IPS DF 6.9 (cell line): ENCODE measurements at regions not wholly inside any gene's neighbourhood (a gene's known extent, or its start where the extent isn't known, plus 50 kb on each side); places are given as distances from the start of the nearest gene placed in this dataset.
"Not testable (repeated sequence)": the region's sequence is repeated elsewhere in the genome, so short reads cannot be mapped to it uniquely, and the experiment has no call there.

ENCODE experiments used
- DNase-seq: peaks from one replicate; pipeline ENCODE4 v3.0.0-alpha.2; 2013; ENCODE audit warnings: low read depth, low spot score
- H3K27ac ChIP-seq: one replicate; pipeline ENCODE4 v1.5.1; 2013; ENCODE audit warnings: low read length, control low read depth
- H3K27me3 ChIP-seq: 2 replicates; pipeline ENCODE4 v1.6.1; 2013; ENCODE audit warnings: mild to moderate bottlenecking, low read length; ENCODE audit not compliant: control insufficient read depth, insufficient read depth
- H3K36me3 ChIP-seq: 2 replicates; pipeline ENCODE4 v1.6.1; 2013; ENCODE audit warnings: low read length; ENCODE audit not compliant: control insufficient read depth, insufficient read depth
- H3K4me1 ChIP-seq: 2 replicates; pipeline ENCODE4 v1.6.1; 2013; ENCODE audit warnings: low read length; ENCODE audit not compliant: control insufficient read depth, insufficient read depth
- H3K4me3 ChIP-seq: 2 replicates; pipeline ENCODE4 v1.5.1; 2013; ENCODE audit warnings: mild to moderate bottlenecking, low read length
- H3K9me3 ChIP-seq: 2 replicates; pipeline ENCODE4 v1.6.1; 2013; ENCODE audit warnings: low read length, inconsistent platforms; ENCODE audit not compliant: control insufficient read depth, insufficient read depth
- WGBS: extraction: QIAGEN DNeasy Blood & Tissue Kit; methylation state at CpG from one replicate; pipeline ENCODE4 v1.1.7; 2013; ENCODE audit warnings: mixed read lengths, missing lambda C conversion rate; ENCODE audit not compliant: insufficient read length, insufficient coverage; 5-methylcytosine and 5-hydroxymethylcytosine counted together

DNA sequence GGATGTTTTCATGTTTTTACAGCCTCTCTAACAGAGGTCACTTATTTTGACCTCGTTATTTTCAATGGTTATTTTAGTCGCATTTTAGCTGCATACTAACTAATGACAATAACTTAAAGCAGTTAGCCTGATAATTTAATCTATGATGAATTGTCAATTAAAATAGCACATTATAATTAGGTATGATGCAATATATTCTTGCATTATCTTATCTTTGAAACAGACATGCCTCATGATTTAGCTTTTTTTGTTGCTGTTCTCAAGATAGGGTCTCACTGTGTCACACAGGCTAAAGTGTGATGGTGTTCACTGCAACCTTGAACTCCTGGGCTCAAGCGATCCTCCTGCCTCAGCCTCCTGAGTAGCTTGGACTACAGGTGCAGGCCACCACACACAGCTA is 126.4 kb downstream of the KBTBD2 start:
- DNase-seq, result no peak
- no peak overlapping the region for H3K4me3 ChIP-seq
- WGBS, result no CpG with 5 or more reads among the region's 3 CpGs

DNA sequence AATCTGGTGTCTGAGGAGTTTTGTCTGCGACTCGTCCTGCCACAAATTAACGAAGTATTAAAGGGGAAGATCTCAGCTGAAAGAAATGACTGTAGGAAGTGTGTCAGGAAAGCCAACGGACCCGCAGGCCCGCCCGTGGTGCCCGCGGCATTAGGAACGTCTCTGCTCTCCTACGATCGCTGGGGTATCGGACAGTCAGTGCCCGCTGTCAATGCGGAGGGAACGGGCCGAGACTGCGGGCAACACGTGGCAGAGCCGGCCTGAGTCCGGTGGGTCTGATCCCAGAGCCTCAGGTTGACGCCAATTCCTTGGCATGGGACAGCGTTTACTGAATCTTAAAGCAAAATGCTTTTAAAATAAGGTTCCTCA is 128.7 kb downstream of the KBTBD2 start:
- peaks cover 22% of the 10 kb centered on the region; the same call in 1 of the 2 replicates for H3K27me3 ChIP-seq
- WGBS, result no CpG with 5 or more reads among the region's 23 CpGs
- H3K27ac ChIP-seq, result no peak overlapping the region
- no peak for DNase-seq
- no peaks in the 10 kb centered on the region for H3K36me3 ChIP-seq
- peaks cover 5% of the 10 kb centered on the region; the same call in 1 of the 2 replicates for H3K4me1 ChIP-seq
- no peak overlapping the region for H3K4me3 ChIP-seq
- H3K9me3 ChIP-seq, result no peaks in the 10 kb centered on the region

More for the DNA sequence above, 126.4 kb downstream of the KBTBD2 start:
- H3K36me3 ChIP-seq, result no peaks in the 10 kb centered on the region
- H3K9me3 ChIP-seq, result no peaks in the 10 kb centered on the region
- peaks cover 5% of the 10 kb centered on the region; the same call in 1 of the 2 replicates for H3K4me1 ChIP-seq
- no peak overlapping the region for H3K27ac ChIP-seq
- H3K27me3 ChIP-seq, result peaks cover 22% of the 10 kb centered on the region; the same call in 1 of the 2 replicates

DNA sequence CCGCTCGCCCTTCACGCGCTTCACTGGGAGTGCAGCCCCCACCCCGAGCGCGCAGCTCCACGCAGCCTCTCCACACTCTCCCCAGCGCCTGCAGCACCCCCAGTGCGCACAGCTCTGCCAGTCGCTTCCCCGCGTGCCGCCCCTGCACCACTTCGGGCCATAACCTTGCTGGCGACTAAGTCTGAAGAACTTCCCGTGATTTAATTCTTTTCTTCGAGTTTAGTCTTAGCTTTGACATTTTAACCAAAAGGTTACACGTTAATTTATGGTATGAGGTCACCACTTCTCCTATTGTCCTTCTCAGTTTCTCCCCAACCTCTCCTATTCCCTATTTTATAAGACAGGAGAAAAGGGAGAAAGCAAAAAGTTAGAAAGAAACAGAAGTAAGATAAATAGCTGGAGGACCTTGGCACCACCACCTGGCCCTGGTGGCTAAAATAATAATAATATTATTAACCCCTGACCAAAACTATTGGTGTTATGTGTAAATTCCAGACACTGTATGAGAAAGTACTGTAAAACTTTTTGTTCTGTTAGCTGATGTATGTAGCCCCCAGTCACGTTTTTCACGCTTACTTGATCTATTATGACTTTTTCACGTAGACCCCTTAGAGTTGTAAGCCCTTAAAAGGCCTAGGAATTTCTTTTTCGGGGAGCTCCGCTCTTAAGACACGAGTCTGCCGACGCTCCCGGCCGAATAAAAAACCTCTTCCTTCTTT is 129.2 kb downstream of the KBTBD2 start:
- H3K36me3 ChIP-seq, H3K9me3 ChIP-seq, H3K4me1 ChIP-seq, H3K27ac ChIP-seq, DNase-seq: not testable (repeated sequence)
- H3K27me3 ChIP-seq, result peaks cover 22% of the 10 kb centered on the region; the same call in 1 of the 2 replicates
- peak overlapping the region; percentile 2; the same call in 1 of the 2 replicates for H3K4me3 ChIP-seq
- whole genome bisulfite sequencing, result no CpG with 5 or more reads among the region's 29 CpGs

DNA sequence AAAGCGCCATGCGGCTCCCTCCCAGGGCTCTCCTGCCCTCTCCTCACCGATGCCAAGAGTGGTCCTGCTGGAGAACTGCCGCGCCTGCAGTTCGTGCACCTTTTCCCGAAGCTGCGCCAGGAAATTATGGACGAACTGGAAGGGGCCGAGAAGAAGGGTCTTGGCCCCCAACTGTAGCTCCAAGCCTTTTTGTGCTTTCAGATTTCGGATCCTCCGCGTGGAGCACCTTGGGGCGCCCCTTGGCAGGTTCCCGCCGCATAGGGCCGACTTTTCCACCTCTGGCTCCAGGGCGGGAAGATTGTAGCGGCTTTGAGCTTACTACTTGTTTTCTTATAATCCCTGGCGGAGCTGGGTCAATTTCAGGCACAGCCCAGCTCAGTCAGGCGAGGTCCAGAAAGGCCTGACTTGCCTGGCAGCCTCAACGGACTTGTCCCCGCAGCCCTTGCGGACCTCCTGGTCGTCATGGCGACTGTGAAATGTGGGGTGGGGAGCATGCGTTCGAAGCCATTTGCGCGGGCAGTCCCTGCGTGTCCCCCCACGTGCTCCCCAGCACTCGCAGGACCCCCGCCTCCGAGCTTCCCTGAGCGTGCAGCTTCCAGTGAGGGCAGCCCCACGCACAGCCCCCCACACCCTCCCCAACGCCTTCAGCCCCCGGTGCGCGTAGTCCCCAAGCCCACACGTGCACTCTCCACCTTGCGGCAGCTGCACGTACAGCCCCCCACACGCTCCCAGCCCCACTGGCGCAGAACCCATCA is 129.9 kb downstream of the KBTBD2 start:
- no peaks in the 10 kb centered on the region for H3K36me3 ChIP-seq
- no peak overlapping the region for H3K27ac ChIP-seq
- peak overlapping the region; percentile 2; the same call in 1 of the 2 replicates for H3K4me3 ChIP-seq
- no peaks in the 10 kb centered on the region for H3K9me3 ChIP-seq
- no peak for DNase-seq
- H3K4me1 ChIP-seq, result peaks cover 5% of the 10 kb centered on the region; the same call in 1 of the 2 replicates
- H3K27me3 ChIP-seq, result peaks cover 22% of the 10 kb centered on the region; the same call in 1 of the 2 replicates
- no CpG with 5 or more reads among the region's 46 CpGs for WGBS

DNA sequence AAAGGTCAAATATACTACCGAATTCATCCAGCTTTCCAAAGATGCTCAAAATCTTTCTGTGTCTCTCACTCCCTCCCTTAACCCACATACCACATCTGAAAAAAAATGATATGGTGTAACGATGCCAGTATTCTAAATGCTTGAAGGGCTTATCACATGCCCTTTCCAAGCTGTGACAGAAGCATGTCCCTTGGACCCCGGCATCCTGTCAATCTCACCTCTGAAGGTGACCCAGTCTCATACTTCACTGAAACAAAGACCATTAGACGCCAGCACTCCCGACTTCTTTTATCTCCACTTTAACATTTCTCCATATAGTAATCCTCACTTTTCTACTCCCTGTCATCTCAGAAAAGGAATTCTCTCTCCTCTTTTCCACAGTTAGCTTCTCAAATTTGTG is 130.8 kb downstream of the KBTBD2 start:
- not testable (repeated sequence) for H3K9me3 ChIP-seq, H3K27ac ChIP-seq, H3K36me3 ChIP-seq, H3K4me3 ChIP-seq, H3K4me1 ChIP-seq, DNase-seq
- H3K27me3 ChIP-seq, result peaks cover 22% of the 10 kb centered on the region; the same call in 1 of the 2 replicates
- WGBS, result no CpG with 5 or more reads among the region's 5 CpGs

DNA sequence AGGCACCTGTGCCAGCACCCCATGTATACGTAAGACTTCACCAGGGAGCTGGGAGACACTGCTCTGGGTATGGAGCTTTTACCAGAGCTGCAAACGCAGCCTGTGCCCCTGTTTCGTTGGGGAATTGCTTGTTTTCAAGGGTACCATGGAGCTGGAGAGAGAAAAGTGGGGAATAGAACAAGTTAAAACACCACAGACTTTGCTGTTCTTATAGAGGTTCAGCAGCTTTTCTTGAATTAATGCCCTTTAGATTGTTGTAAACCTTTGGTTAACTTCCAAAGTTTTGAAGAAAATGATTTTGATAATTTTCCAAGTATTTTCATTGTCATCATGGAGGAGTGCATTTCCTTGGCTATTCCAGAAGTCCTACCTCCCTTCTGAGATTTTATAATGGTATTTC is 131.7 kb downstream of the KBTBD2 start:
- H3K4me1 ChIP-seq, H3K27ac ChIP-seq, DNase-seq, H3K4me3 ChIP-seq, H3K36me3 ChIP-seq, H3K9me3 ChIP-seq: not testable (repeated sequence)
- WGBS, result no CpG with 5 or more reads among the region's 3 CpGs
- peaks cover 22% of the 10 kb centered on the region; the same call in 1 of the 2 replicates for H3K27me3 ChIP-seq

DNA sequence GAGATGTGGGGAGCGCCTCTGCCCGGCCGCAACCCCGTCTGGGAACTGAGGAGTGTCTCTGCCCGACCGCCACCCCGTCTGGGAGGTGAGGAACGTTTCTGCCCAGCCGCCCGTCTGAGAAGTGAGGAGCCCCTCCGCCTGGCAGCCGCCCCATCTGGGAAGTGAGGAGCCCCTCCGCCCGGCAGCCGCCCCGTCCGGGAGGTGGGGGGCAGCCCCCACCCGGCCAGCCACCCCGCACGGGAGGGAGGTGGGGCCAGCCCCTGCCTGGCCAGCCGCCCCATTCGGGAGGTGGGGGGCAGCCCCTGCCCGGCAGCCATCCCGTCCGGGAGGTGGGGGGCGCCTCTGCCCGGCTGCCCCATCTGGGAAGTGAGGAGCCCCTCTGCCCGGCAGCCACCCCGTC is 137.7 kb downstream of the KBTBD2 start:
- no CpG with 5 or more reads among the region's 29 CpGs for WGBS
- not testable (repeated sequence) for H3K27me3 ChIP-seq, H3K9me3 ChIP-seq, H3K4me3 ChIP-seq, H3K27ac ChIP-seq, H3K4me1 ChIP-seq, DNase-seq, H3K36me3 ChIP-seq

DNA sequence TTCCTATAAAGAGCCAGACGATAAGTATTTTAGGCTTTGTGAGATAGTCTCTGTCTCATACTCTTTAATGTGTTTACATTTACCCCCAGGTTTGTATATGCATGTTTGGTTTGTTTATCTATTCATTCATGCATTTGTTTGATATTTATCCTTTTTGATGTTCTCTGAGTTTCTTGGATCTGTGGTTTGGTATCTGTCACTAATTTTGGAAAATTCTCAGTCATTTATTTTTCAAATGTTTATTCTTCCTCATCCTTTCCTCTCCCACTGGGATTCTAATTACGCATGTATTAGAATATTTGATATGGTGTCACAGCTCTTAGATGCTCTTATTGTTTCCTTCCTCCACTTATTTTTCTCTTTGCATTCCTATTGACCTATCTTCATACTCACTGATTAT is 143.2 kb downstream of the KBTBD2 start:
- not testable (repeated sequence) for H3K27ac ChIP-seq, H3K36me3 ChIP-seq, H3K27me3 ChIP-seq, DNase-seq, H3K4me1 ChIP-seq, H3K4me3 ChIP-seq, H3K9me3 ChIP-seq
- WGBS, result no CpG with 5 or more reads among the region's 2 CpGs

DNA sequence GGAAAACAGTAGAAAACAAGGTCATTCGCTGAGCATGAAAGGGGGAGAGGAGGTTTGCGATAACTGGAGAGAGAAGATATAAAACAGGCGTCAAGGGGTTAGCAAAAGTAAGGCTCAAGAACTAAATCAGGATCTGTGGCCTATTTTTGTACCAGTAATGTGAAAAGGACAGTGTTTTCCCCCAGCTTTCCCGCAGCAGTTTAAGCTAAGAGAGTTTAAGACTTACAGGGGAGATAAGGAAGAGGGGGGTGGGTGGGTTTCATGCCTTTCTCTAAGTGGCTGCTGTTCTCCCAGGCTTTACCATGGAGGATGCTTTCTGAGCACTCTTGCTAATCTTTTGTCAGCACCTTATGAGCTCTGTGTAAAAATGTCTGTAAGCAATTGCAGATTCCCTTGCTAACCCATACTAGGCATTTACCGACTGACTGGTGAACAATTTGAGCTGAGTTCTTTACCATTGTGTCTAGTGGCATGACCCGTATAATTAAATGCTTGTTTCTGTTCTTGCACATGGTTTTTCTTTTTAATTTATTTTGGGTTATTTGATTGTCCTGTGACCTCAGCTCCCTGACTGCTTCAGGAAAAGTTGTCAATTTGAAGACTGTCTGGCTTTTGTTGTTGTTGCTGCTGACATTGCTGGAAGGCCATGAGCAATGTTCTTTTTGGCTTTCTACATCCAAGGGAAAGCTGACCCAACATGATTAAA is 144.0 kb downstream of the KBTBD2 start:
- WGBS, result no CpG with 5 or more reads among the region's 6 CpGs
- not testable (repeated sequence) for H3K4me3 ChIP-seq, H3K4me1 ChIP-seq, H3K27ac ChIP-seq, DNase-seq, H3K27me3 ChIP-seq, H3K36me3 ChIP-seq, H3K9me3 ChIP-seq

DNA sequence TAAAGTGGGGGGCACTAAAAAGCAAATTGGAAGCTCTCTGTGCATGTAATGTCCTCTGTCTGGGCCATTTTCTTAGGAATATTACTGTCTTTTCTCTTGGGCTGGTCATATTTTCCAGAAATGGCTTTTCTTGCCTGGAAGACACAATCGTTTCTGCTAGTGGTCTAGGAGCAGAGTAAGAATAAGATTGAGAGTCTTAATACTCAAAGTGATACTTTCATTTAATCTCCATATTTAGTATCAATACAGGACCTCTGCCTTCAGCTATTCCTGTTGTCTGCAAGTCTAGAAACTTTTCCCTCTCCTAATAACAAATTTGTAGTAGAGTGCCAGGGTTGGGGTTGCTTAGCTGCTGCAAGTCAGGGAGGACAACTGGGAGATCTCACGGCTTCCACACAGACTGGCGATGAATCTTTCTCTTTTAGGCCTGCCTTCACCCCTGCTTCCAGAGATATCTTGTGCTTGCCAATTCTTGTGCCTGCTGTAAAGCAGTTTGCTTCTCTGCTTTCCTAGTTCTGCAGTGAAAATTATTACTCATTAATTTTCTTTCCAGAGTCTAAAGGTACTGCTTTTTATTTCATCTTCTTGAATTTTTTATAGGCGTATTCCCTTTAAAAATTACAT is 149.6 kb downstream of the KBTBD2 start:
- not testable (repeated sequence) for H3K4me1 ChIP-seq, H3K36me3 ChIP-seq, H3K27me3 ChIP-seq, DNase-seq, H3K4me3 ChIP-seq, H3K9me3 ChIP-seq, H3K27ac ChIP-seq
- WGBS, result no CpG with 5 or more reads among the region's 4 CpGs
